ENCODE measurements at regions not wholly inside any gene's neighbourhood (a gene's known extent, or its start where the extent isn't known, plus 50 kb on each side); places are given as distances from the start of the nearest gene placed in this dataset.

- TF ChIP-seq EZH2phosphoT487 (IDR thresholded peaks at IDR 0.05; ENCODE audit: insufficient read depth, low read depth), result no peak
- TF ChIP-seq EZH2 (IDR thresholded peaks at IDR 0.05; ENCODE audit: insufficient read depth, poor library complexity, severe bottlenecking), result no peak
Observed at GRCh38 chr5:167564275-167564674, 727.2 kb upstream of the WWC1 start.
